ENCODE measurements at regions not wholly inside any gene's neighbourhood (a gene's known extent, or its start where the extent isn't known, plus 50 kb on each side); places are given as distances from the start of the nearest gene placed in this dataset.
A peak's percentile ranks its signal among the peaks of the same experiment; 100 is the strongest.
"Not testable (repeated sequence)": the region's sequence is repeated elsewhere in the genome, so short reads cannot be mapped to it uniquely, and the experiment has no call there.

DNA sequence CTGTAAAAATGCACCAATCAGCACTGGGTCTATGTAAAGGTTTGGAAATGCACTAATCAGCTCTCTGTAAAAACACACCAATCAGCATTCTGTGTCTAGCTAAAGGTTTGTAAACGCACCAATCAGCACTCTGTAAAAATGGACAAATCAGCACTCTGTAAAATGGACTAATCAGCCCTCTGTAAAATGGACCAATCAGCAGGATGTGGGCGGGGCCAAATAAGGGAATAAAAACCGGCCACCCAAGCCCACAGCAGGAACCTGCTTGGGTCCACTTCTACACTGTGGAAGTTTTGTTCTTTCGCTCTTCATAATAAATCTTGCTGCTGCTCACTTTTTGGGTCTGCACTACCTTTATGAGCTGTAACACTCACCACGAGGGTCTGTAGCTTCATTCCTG is 101.0 kb downstream of the SMC2 start:
- DNase-seq (ENCODE audit: low read depth) = not testable (repeated sequence)

DNA sequence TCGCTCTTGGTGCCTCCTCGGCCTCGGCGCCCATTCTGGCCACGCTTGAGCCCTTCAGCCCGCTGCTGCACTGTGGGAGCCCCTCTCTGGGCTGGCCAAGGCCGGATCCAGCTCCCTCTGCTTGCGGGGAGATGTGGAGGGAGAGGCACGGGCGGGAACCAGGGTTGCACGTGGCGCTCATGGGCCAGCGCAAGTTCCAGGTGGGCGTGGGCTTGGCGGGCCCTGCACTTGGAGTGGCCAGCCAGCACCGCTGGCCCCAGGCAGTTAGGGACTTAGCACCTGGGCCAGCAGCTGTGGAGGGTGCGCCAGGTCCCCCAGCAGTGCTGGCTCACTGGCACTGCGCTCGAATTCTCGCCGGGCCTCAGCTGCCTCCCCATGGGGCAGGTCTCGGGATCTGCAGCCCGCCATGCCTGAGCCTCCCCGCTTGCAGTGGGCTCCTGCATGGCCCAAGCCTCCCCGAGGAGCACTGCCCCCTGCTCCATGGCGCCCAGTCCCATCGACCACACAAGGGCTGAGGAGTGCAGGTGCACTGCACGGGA is 106.4 kb downstream of the SMC2 start:
- no peak for DNase-seq (ENCODE audit: low read depth)

DNA sequence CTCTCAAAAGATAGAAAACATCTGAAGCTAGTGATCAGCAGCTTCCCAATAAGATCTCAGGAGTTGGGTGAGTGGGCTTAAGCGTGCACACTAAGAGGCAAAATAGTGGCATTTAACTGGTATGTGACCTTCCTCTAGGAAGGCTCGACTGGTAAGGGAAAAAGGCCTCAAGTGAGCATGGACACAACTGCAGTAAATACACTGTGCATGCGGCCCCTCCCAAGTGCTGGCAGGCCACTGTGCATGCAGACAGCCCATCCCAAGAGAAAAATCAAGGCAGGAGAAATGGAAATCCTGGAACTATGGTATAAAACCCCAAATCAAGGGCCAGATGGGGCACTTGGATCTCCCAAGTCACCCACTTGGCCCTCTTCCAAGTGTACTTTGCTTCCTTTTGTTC is 112.7 kb downstream of the SMC2 start:
- DNase-seq (ENCODE audit: low read depth) = no peak

DNA sequence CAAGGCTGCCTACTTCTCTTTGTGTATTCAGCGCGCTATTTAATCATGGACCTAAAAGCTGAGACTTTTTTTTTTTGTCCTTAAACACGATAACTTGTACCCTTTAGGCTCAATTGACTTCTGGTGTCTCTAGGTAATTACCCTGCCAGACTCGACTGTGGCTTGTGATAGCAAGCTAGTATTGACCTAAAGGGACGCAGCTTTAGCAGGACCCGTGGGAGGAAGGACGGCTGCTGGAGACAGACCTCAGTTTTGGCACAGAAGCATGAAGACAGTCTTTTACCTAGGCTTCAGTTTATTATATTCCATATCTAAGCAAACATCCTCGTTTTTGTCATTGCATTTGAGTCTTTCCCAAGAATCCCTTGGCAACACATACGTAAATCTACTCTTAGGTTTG is 115.3 kb downstream of the SMC2 start:
- no peak for DNase-seq (ENCODE audit: low read depth)

GRCh38 chr9:104227108-104227507 is 133.0 kb downstream of the SMC2 start:
- DNase-seq (ENCODE audit: low read depth) = no peak

DNA sequence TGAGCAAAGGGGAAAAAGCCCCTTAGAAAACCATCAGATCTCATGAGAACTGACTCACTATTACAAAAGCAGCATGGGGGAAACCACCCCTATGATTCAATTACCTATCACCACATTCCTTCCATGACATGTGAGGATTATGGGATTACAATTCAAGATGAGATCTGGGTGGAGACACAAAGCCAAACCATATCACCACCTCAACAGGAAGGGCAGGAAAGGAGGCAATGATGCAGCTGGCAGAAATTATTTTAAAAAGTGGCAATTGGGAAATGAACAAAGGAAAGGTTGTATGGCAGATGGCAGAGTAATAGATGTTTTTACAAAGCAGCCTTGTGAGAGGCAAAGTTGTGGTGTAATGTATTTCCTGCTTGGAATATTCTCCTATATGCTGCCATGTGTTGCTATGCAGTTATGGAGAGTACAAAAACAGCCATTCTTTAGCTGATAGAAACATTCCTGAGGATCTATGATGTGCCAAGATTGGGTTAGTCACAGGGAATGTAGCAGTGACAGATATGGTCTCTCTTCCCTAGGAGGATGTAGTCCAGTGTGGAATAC is 138.8 kb downstream of the SMC2 start:
- DNase-seq (ENCODE audit: low read depth) = peak; percentile 32

- DNase-seq (ENCODE audit: low read depth) = no peak
Observed at GRCh38 chr9:104233366-104233765, 139.3 kb downstream of the SMC2 start.

- not testable (repeated sequence) for DNase-seq (ENCODE audit: low read depth)
Observed at GRCh38 chr9:104234632-104235337, 140.7 kb downstream of the SMC2 start.

- DNase-seq (ENCODE audit: low read depth) = not testable (repeated sequence)
Observed at GRCh38 chr9:104235347-104236120, 141.4 kb downstream of the SMC2 start.

DNA sequence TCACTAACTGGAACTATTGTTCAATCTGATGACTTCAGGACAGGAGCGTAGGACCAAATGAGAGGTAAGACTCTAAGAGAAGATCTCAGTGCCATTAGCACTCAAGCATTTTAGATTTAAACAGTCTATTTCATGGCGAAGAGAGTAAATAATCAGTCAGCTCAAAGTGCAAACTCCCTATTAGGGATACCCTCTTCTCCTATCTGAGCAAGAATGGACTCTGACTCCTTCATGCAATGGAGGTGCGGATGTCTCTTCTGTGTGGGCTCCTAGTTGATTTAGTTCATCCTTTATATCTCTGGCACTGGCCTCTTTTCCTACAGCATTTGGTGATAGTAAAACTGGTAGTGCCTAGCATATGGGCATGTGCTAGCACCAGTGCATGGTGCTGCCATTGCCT is 144.6 kb downstream of the SMC2 start:
- no peak for DNase-seq (ENCODE audit: low read depth)

GRCh38 chr9:104240890-104241289 is 146.8 kb downstream of the SMC2 start:
- no peak for DNase-seq (ENCODE audit: low read depth)

DNA sequence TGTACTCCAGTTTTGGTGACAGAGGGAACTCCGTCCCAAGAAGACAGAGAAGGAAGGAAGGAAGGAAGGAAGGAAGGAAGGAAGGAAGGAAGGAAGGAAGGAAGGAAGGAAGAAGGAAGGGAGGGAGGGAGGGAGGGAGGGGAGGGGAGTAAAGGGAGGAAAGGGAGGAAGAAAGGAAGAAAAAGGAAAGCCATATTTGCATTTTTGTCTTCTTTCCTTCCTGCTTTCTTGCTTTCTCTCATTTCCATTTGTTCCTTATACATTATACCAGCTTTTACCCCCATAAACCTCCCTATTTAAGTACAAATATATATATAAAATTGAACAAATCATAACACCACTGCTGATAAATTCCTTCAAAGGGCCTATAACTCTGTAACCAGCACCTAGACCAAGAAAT is 151.8 kb downstream of the SMC2 start:
- no peak for DNase-seq (ENCODE audit: low read depth)

- peak; percentile 33 for DNase-seq (ENCODE audit: low read depth)
Observed at GRCh38 chr9:104247899-104248460, 153.9 kb downstream of the SMC2 start.

DNA sequence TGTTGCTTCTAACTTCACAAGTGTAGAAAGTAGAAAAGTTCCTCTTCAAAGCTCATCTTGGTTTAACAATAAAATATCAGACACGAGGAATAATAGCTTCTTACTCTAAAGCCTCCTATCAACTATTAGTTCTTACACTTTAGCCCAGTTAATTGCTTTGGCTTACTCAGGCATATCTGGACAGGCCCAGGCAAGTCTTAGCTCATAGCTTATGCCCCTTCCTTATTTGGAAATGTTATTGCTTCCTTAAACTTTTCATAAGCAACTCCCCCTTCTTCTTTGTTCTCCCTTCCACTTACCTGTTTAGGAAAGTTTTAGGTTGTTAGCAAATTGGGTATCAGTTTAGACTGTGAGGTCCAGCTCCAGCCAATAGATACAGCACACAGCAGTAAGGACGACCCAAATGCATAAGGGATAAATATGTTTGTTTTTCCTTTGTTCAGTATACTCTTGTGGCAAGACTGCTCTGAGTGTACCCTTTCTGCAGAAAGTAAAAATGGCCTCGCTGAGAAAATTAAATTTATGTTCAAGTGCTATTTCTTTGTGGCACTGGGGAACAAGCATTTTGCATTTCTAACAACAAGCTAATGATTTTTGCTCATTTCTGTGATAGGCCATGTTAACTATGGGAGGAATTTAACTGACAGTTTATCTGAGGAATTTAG is 162.1 kb downstream of the SMC2 start:
- DNase-seq (ENCODE audit: low read depth) = no peak

- DNase-seq (ENCODE audit: low read depth) = no peak
Observed at GRCh38 chr9:104256696-104257062, 162.6 kb downstream of the SMC2 start.

DNA sequence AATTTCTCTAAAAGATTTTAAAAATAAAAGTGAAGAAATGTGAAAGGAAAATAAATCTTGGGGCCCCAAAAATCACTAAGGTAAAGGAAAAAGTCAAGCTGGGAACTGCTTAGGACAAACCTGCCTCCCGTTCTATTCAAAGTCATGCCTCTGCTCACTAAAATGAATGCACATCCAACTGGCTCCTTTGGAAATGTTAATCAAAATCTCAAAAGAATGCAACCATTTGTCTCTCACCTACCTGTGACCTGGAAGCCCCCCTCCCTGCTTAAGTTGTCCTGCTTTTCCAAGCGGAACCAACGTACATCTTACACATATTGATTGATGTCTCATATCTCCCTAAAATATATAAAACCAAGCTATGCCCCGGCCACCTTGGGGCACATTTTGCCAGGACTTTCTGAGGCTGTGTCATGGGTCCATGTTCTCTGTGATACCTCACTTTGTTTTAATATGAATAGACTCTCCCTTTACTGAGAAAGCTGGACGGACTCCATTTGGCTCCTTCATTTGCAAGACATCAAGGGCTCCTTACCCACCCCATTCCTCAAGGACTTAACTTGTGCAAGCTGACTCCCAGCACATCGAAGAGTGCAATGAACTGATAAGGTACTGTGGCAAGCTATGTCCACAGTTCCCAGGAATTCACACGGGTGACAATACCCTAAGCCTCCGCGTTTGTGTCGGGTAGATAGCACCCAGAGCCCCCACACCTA is 164.3 kb downstream of the SMC2 start:
- DNase-seq (ENCODE audit: low read depth) = no peak

- no peak for DNase-seq (ENCODE audit: low read depth)
Observed at GRCh38 chr9:104260004-104260403, 165.9 kb downstream of the SMC2 start.

GRCh38 chr9:104263942-104264341 is 169.8 kb downstream of the SMC2 start:
- DNase-seq (ENCODE audit: low read depth) = no peak

- no peak for DNase-seq (ENCODE audit: low read depth)
Observed at GRCh38 chr9:104264431-104264830, 170.3 kb downstream of the SMC2 start.

- DNase-seq (ENCODE audit: low read depth) = no peak
Observed at GRCh38 chr9:104269374-104269773, 175.3 kb downstream of the SMC2 start.
